Activated CD8-positive, alpha-beta T cell treated with anti-CD3 and anti-CD28 coated beads for 36 hours (primary cell): ENCODE measurements at regions not wholly inside any gene's neighbourhood (a gene's known extent, or its start where the extent isn't known, plus 50 kb on each side); places are given as distances from the start of the nearest gene placed in this dataset.

Experiments
- ATAC-seq: fragments of 200-7000 bp; cut with Tn5 transposase; one replicate; pipeline ENCODE4 v1.10.0; 2021; ENCODE audit warnings: mild to moderate bottlenecking, moderate library complexity
- CTCF ChIA-PET: fragments of 350-600 bp; sonication (Branson Sonifier 250); formaldehyde crosslinking; loops from one replicate; lab custom pipeline; 2021; ENCODE audit warnings: antibody characterized with exemption; lab: Charles Lee
- POLR2A ChIA-PET: fragments of 350-600 bp; sonication (Branson Sonifier 250); formaldehyde crosslinking; loops from one replicate; lab custom pipeline; 2021; ENCODE audit warnings: antibody characterized with exemption; lab: Charles Lee
- DNase-seq: peaks from one replicate; pipeline ENCODE4 v3.0.0-alpha.2; 2020
- H3K27ac Mint-ChIP-seq: one replicate; pipeline ENCODE4 v1.8.0; 2021; ENCODE audit warnings: mild to moderate bottlenecking, mixed read lengths
- H3K27me3 Mint-ChIP-seq: one replicate; pipeline ENCODE4 v1.8.0; 2021; ENCODE audit warnings: mixed read lengths
- H3K36me3 Mint-ChIP-seq: one replicate; pipeline ENCODE4 v1.8.0; 2021; ENCODE audit warnings: low read depth, mixed read lengths
- H3K4me1 Mint-ChIP-seq: one replicate; pipeline ENCODE4 v1.8.0; 2021; ENCODE audit warnings: low read depth, mixed read lengths
- H3K4me3 Mint-ChIP-seq: one replicate; pipeline ENCODE4 v1.8.0; 2021; ENCODE audit warnings: mild to moderate bottlenecking, moderate library complexity, mixed read lengths
- H3K9me3 Mint-ChIP-seq: one replicate; pipeline ENCODE4 v1.8.0; 2021; ENCODE audit warnings: mixed read lengths
- intact Hi-C: fragments of 100-400 bp; cut with micrococcal nuclease; formaldehyde crosslinking; loops from one replicate; pipeline ENCODE4 v1.10.0; 2022
- TF ChIP-seq, protein P1 (sequence below): fragments of 200-600 bp; IDR thresholded peaks from one replicate; pipeline ENCODE4 v1.8.0; 2022; ENCODE audit warnings: antibody characterized with exemption, mild to moderate bottlenecking

DNA sequence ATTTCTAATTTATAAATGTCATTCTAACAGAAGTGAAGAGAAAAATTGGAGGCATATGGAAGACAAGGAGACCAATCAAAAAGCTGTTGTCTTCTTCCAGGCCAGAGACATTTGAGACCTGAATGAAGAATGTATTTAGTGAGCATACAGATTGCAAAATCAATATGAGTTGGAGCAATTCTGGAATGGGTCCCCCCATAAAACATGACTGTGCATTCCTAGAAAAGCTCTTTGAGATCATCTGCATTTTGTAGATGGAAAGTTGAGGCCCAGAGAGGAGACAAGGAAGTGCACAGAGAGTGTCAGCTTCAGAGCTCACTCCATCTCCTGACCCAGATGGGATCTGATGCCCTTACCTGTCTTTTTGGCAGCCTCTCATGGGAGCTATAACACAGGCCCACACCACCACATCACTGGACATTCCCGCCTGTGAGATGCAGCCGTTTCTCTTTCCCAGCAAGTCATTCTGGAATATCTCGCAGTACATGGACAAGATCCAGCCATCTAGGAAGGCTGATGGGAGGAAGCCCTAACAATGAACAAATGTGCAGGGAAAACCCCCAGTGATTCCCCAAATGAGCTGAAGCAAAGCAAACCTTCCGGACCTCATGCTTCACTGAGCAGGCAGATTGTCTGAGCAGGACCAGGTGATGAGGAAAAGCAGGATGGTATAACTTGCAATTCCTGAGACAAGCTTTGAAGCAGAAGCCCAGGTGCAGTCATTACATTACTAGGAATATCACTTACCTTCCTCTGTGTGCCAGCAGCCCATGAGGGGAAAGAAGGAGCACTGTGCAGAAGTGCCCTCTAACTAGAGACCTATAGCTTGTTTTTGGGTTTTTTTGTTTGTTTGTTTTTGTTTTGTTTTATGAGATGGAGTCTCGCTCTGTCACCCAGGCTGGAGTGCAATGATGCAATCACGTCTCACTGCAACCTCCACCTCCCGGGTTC lies 445.6 kb downstream of the PLPP3 start:
- intact Hi-C loops: no loop called here
- no peaks in the 10 kb centered on the region for H3K27me3 Mint-ChIP-seq
- TF ChIP-seq, protein P1, sequence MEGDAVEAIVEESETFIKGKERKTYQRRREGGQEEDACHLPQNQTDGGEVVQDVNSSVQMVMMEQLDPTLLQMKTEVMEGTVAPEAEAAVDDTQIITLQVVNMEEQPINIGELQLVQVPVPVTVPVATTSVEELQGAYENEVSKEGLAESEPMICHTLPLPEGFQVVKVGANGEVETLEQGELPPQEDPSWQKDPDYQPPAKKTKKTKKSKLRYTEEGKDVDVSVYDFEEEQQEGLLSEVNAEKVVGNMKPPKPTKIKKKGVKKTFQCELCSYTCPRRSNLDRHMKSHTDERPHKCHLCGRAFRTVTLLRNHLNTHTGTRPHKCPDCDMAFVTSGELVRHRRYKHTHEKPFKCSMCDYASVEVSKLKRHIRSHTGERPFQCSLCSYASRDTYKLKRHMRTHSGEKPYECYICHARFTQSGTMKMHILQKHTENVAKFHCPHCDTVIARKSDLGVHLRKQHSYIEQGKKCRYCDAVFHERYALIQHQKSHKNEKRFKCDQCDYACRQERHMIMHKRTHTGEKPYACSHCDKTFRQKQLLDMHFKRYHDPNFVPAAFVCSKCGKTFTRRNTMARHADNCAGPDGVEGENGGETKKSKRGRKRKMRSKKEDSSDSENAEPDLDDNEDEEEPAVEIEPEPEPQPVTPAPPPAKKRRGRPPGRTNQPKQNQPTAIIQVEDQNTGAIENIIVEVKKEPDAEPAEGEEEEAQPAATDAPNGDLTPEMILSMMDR: no peak
- CTCF ChIA-PET: interaction anchor here (1.3 kb wide), 2 partner anchors 9 to 758 kb away, joined by 4 read pairs; no protein-coding TSS in a partner anchor
- H3K4me1 Mint-ChIP-seq: no peaks in the 10 kb centered on the region
- DNase-seq (no peak), ATAC-seq (no peak)
- no peaks in the 10 kb centered on the region for H3K36me3 Mint-ChIP-seq
- no peak overlapping the region for H3K4me3 Mint-ChIP-seq
- no peaks in the 10 kb centered on the region for H3K9me3 Mint-ChIP-seq
- no peak overlapping the region for H3K27ac Mint-ChIP-seq
- POLR2A ChIA-PET: no interaction called here

GRCh38 chr1:56132520-56132919 lies 446.8 kb downstream of the PLPP3 start:
- DNase-seq (no peak), ATAC-seq (no peak)
- intact Hi-C loops: no loop called here
- Mint-ChIP-seq H3K4me3 (no peak overlapping the region), H3K36me3 (no peaks in the 10 kb centered on the region), H3K9me3 (no peaks in the 10 kb centered on the region), H3K4me1 (no peaks in the 10 kb centered on the region), H3K27me3 (no peaks in the 10 kb centered on the region), H3K27ac (no peak overlapping the region)
- ChIA-PET POLR2A (no interaction called here), CTCF (interaction anchor here (1.3 kb wide), 2 partner anchors 11 to 757 kb away, joined by 4 read pairs; no protein-coding TSS in a partner anchor)
- TF ChIP-seq, protein P1: no peak

- Mint-ChIP-seq H3K36me3 (no peaks in the 10 kb centered on the region), H3K27me3 (no peaks in the 10 kb centered on the region)
Observed at GRCh38 chr1:56129837-56130236, 449.5 kb downstream of the PLPP3 start.

DNA sequence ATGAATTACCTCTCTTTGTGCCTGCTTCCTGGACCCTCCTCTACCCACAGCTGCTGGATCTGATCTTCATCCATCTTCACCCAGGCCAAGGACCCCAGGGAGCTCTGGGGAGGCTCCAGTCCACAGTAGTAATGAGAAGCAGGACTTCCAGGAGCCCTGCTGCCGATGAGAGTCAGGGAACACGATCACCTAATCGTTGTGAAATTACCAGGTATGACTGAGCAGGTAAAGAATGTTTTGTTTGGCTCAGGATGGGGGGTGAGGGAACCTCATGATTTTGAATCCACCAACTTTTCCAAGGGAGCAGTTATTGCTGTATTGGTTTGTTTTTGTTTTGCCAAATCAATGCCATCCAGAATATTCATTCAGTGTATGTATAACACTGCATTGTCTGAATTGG lies 454.0 kb downstream of the PLPP3 start:
- TF ChIP-seq, protein P1: no peak
- ChIA-PET CTCF (no interaction called here), POLR2A (no interaction called here)
- no peaks in the 10 kb centered on the region for H3K36me3 Mint-ChIP-seq
- no peaks in the 10 kb centered on the region for H3K4me1 Mint-ChIP-seq
- no peak for ATAC-seq
- no peak overlapping the region for H3K27ac Mint-ChIP-seq
- no peak overlapping the region for H3K4me3 Mint-ChIP-seq
- DNase-seq: no peak
- H3K27me3 Mint-ChIP-seq: no peaks in the 10 kb centered on the region
- H3K9me3 Mint-ChIP-seq: peaks cover 9% of the 10 kb centered on the region
- intact Hi-C loops: no loop called here

More at GRCh38 chr1:56129837-56130236, 449.5 kb downstream of the PLPP3 start:
- ATAC-seq: no peak
- Mint-ChIP-seq H3K4me1 (no peaks in the 10 kb centered on the region), H3K27ac (no peak overlapping the region), H3K4me3 (no peak overlapping the region), H3K9me3 (no peaks in the 10 kb centered on the region)
- intact Hi-C loops: no loop called here
- POLR2A ChIA-PET: no interaction called here
- CTCF ChIA-PET: no interaction called here
- no peak for DNase-seq
- TF ChIP-seq, protein P1: no peak

DNA sequence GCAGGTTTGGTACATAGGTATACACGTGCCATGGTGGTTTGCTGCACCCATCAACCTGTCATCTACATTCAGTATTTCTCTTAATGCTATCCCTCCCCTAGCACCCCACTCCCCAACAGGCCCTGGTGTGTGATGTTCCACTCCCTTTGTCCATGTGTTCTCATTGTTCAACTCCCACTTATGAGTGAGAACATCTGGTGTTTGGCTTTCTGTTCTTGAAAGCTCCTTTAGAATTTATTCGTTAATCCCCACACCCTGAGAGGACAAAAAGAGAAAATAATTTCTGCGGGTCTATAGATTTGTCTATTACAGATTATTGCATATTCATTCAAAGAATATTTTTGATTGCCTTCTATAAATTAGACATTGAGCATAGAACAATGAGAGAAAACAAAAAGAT lies 455.5 kb downstream of the PLPP3 start:
- no peaks in the 10 kb centered on the region for H3K4me1 Mint-ChIP-seq
- no peak overlapping the region for H3K4me3 Mint-ChIP-seq
- peaks cover 9% of the 10 kb centered on the region for H3K9me3 Mint-ChIP-seq
- no peak for DNase-seq
- POLR2A ChIA-PET: no interaction called here
- H3K27me3 Mint-ChIP-seq: no peaks in the 10 kb centered on the region
- CTCF ChIA-PET: no interaction called here
- no peak overlapping the region for H3K27ac Mint-ChIP-seq
- H3K36me3 Mint-ChIP-seq: no peaks in the 10 kb centered on the region
- TF ChIP-seq, protein P1: no peak
- ATAC-seq: no peak
- intact Hi-C loops: no loop called here
